K562 (cell line): ENCODE measurements at regions not wholly inside any gene's neighbourhood (a gene's known extent, or its start where the extent isn't known, plus 50 kb on each side); places are given as distances from the start of the nearest gene placed in this dataset.

Experiments used
- EGR1 ChIP-seq: fragments of 450-650 bp; conservative IDR thresholded peaks from 2 replicates; pipeline ENCODE4 v1.6.1; 2017; ENCODE audit warnings: mild to moderate bottlenecking
- JUN ChIP-seq, 2 experiments: sonication (generic) in 1 of 2; formaldehyde crosslinking in 1 of 2; IDR thresholded peaks; 2 replicates each; pipeline versions ENCODE4 v1.6.1 to v1.8.0; 2012 to 2022; ENCODE audit warnings: borderline replicate concordance in 2 of 2, mild to moderate bottlenecking in 2 of 2, improper control_type of control experiment in 1 of 2, low read depth in 1 of 2, low read length in 1 of 2, missing genetic modification reagents in 1 of 2
- POLR2AphosphoS5 ChIP-seq: IDR thresholded peaks from 2 replicates; pipeline ENCODE4 v1.6.1; 2011; ENCODE audit warnings: mild to moderate bottlenecking, low read depth, low read length, moderate library complexity; ENCODE audit not compliant: control insufficient read depth, insufficient read depth
- RBM17 ChIP-seq: fragments of 200-400 bp; formaldehyde crosslinking; IDR thresholded peaks from 2 replicates; pipeline ENCODE4 v1.6.1; 2017; ENCODE audit warnings: low read depth, mild to moderate bottlenecking, low read length, borderline replicate concordance
- TAL1 ChIP-seq: fragments of 450-650 bp; IDR thresholded peaks from 2 replicates; pipeline ENCODE4 v1.6.1; 2016; ENCODE audit warnings: mild to moderate bottlenecking
- ZEB2 ChIP-seq: fragments of 450-650 bp; IDR thresholded peaks from 2 replicates; pipeline ENCODE4 v1.6.1; 2016

GRCh38 chr12:132417741-132418140 lies 72.2 kb upstream of the FBRSL1 start:
- no peak for TF ChIP-seq TAL1
- TF ChIP-seq ZEB2, result no peak
- no peak for TF ChIP-seq POLR2AphosphoS5
- TF ChIP-seq JUN (IDR thresholded peaks at IDR 0.05; ENCODE audit: borderline replicate concordance, low read depth, low read length), result no peak
- no peak for TF ChIP-seq JUN (CRISPR knock-in tag; IDR thresholded peaks at IDR 0.05; ENCODE audit: borderline replicate concordance)
- TF ChIP-seq EGR1, result no peak
- TF ChIP-seq RBM17, result no peak
